Bronchial epithelial cell (primary cell): ENCODE measurements at regions not wholly inside any gene's neighbourhood (a gene's known extent, or its start where the extent isn't known, plus 50 kb on each side); places are given as distances from the start of the nearest gene placed in this dataset.

Experiments
- DNase-seq: peaks from one replicate; pipeline ENCODE4 v3.0.0-alpha.2; 2010; ENCODE audit warnings: low read depth
- FAIRE-seq: peaks from 2 replicates; lab custom pipeline; 2011; peaks lifted over from hg19 to GRCh38; lab: Jason Lieb, UNC
- H3K27me3 ChIP-seq: 2 replicates; pipeline ENCODE4 v1.5.1; 2011; ENCODE audit warnings: low read length; ENCODE audit not compliant: control insufficient read depth, insufficient read depth
- H3K36me3 ChIP-seq: 2 replicates; pipeline ENCODE4 v1.5.1; 2011; ENCODE audit warnings: low read length; ENCODE audit not compliant: control insufficient read depth, insufficient read depth
- H3K4me3 ChIP-seq: 2 replicates; pipeline ENCODE4 v1.5.1; 2011; ENCODE audit warnings: mild to moderate bottlenecking, low read depth, low read length, control low read depth
- CTCF ChIP-seq: IDR thresholded peaks from 2 replicates; pipeline ENCODE4 v1.5.1; 2011; ENCODE audit warnings: mild to moderate bottlenecking, moderate library complexity, low read length, control low read depth, inconsistent platforms; ENCODE audit not compliant: insufficient read depth, severe bottlenecking

GRCh38 chr5:125396462-125396861 lies 650.0 kb upstream of the ZNF608 start:
- no peaks in the 10 kb centered on the region for H3K27me3 ChIP-seq
- H3K4me3 ChIP-seq, result no peak overlapping the region
- FAIRE-seq (no peak), DNase-seq (no peak)
- no peak for TF ChIP-seq CTCF
- no peaks in the 10 kb centered on the region for H3K36me3 ChIP-seq

GRCh38 chr5:125398466-125398865 lies 652.0 kb upstream of the ZNF608 start:
- TF ChIP-seq CTCF, result no peak
- Histone ChIP-seq H3K27me3 (no peaks in the 10 kb centered on the region), H3K36me3 (no peaks in the 10 kb centered on the region), H3K4me3 (no peak overlapping the region)
- FAIRE-seq (no peak), DNase-seq (no peak)

GRCh38 chr5:125399885-125400284 lies 653.4 kb upstream of the ZNF608 start:
- Histone ChIP-seq H3K27me3 (no peaks in the 10 kb centered on the region), H3K36me3 (no peaks in the 10 kb centered on the region), H3K4me3 (no peak overlapping the region)
- DNase-seq (peak; percentile 79), FAIRE-seq (no peak)
- TF ChIP-seq CTCF, result no peak

- FAIRE-seq (no peak), DNase-seq (peak; percentile 71)
- no peak for TF ChIP-seq CTCF
- H3K4me3 ChIP-seq, result no peak overlapping the region
- H3K36me3 ChIP-seq, result no peaks in the 10 kb centered on the region
- no peaks in the 10 kb centered on the region for H3K27me3 ChIP-seq
These were observed 655.5 kb upstream of the ZNF608 start for GRCh38 chr5:125401724-125402622.

GRCh38 chr5:125402787-125403186 lies 656.3 kb upstream of the ZNF608 start:
- no peak for TF ChIP-seq CTCF
- no peak for FAIRE-seq
- H3K4me3 ChIP-seq, result no peak overlapping the region
- no peaks in the 10 kb centered on the region for H3K27me3 ChIP-seq
- DNase-seq, result no peak
- no peaks in the 10 kb centered on the region for H3K36me3 ChIP-seq

GRCh38 chr5:125404056-125404455 lies 657.6 kb upstream of the ZNF608 start:
- no peak for TF ChIP-seq CTCF
- no peak overlapping the region for H3K4me3 ChIP-seq
- FAIRE-seq (no peak), DNase-seq (no peak)
- H3K36me3 ChIP-seq, result no peaks in the 10 kb centered on the region
- no peaks in the 10 kb centered on the region for H3K27me3 ChIP-seq
